ENCODE measurements at regions not wholly inside any gene's neighbourhood (a gene's known extent, or its start where the extent isn't known, plus 50 kb on each side); places are given as distances from the start of the nearest gene placed in this dataset.

GRCh38 chr1:230573658-230574057 is 68.6 kb upstream of the COG2 start (continued):
- TF ChIP-seq THAP9 (CRISPR knock-in tag; IDR thresholded peaks at IDR 0.05; ENCODE audit: borderline replicate concordance) (no peak), SPEN (CRISPR knock-in tag; IDR thresholded peaks at IDR 0.05; ENCODE audit: low read depth) (no peak), ZNF576 (CRISPR knock-in tag; IDR thresholded peaks at IDR 0.05) (no peak), PLRG1 (conservative IDR thresholded peaks at IDR 0.05) (no peak)

GRCh38 chr1:230572121-230573105 is 69.9 kb upstream of the COG2 start:
- intact Hi-C loops (cut with micrococcal nuclease; ENCODE audit: unreplicated experiment), result no loop called here
- peak overlapping the region; percentile 8 to 29 (median 19); a peak in 3 of 6 replicates for H3K4me3 ChIP-seq (replicated peaks in 1 of 3; ENCODE audit: insufficient read depth in 1 of 3, low read depth in 2 of 3, low read length in 3 of 3)
- H3K36me3 ChIP-seq (replicated peaks in 1 of 2; ENCODE audit: control insufficient read depth in 1 of 2, insufficient read depth in 2 of 2, low read length in 2 of 2), result no peaks in the 10 kb centered on the region
- no peak overlapping the region for H2AFZ ChIP-seq (ENCODE audit: low read length)
- in situ Hi-C loops (cut with HindIII; ENCODE audit: extremely low pct_ligation_motif_present, low pct_unique_long_range_greater_than_20kb), result no loop called here
- H3K79me2 ChIP-seq (ENCODE audit: insufficient read depth, low read length), result no peaks in the 10 kb centered on the region
- BruUV-seq (replicated peaks), result no TSS peak
- peak; percentile 39 for DNase-seq (ENCODE audit: low spot score)
- H3K9me3 ChIP-seq (ENCODE audit: low read length), result no peaks in the 10 kb centered on the region
- no peaks in the 10 kb centered on the region for H3K27me3 ChIP-seq (ENCODE audit: control insufficient read depth in 1 of 2, insufficient read depth in 2 of 2, low read length in 2 of 2)
- H4K20me1 ChIP-seq (ENCODE audit: insufficient read depth, low read length), result no peaks in the 10 kb centered on the region
- H3K27ac ChIP-seq (ENCODE audit: extremely low read length, insufficient read depth, low read length), result no peak overlapping the region
- WGBS (ENCODE audit: low lambda C conversion rate), result 2% methylated on average over 7 of the region's 7 CpGs
- ATAC-seq, result peak; percentile 76
- H3K4me2 ChIP-seq (ENCODE audit: low read depth, low read length), result peak overlapping the region; percentile 78
- CTCF ChIA-PET (ENCODE audit: low intra/inter-chr PET ratio, low total read pairs), result no interaction called here
- H3K4me1 ChIP-seq (ENCODE audit: insufficient read depth, low read length), result peaks cover 28% of the 10 kb centered on the region
- POLR2A ChIA-PET, result no interaction called here
- peak; percentile 77 for FAIRE-seq
- H3K9ac ChIP-seq (ENCODE audit: insufficient read depth, low read depth, low read length), result no peak overlapping the region
- peak; percentile 79; the same call in 1 of the 2 replicates for TF ChIP-seq TEF (CRISPR knock-in tag; IDR thresholded peaks at IDR 0.05)
- TF ChIP-seq CEBPG (CRISPR knock-in tag; IDR thresholded peaks at IDR 0.05), result peak; percentile 66
- TF ChIP-seq ZNF513 (CRISPR knock-in tag; conservative IDR thresholded peaks at IDR 0.05), result no peak
- peak in 1 of 2 experiments; percentile 21; a peak in 1 of 4 replicates for TF ChIP-seq EP300 (IDR thresholded peaks at IDR 0.05; ENCODE audit: low read depth in 2 of 2, low read length in 2 of 2)
- TF ChIP-seq EP300 (CRISPR knock-in tag; IDR thresholded peaks at IDR 0.05; ENCODE audit: borderline replicate concordance), result no peak
- TF ChIP-seq ZNF652 (CRISPR knock-in tag; IDR thresholded peaks at IDR 0.05; ENCODE audit: borderline replicate concordance, low read depth), result peak; percentile 96
- no peak for TF ChIP-seq ZNF629 (CRISPR knock-in tag; conservative IDR thresholded peaks at IDR 0.05)
- no peak for TF ChIP-seq HOXD1 (CRISPR knock-in tag; IDR thresholded peaks at IDR 0.05)
- TF ChIP-seq SAFB2 (CRISPR knock-in tag; IDR thresholded peaks at IDR 0.05; ENCODE audit: borderline replicate concordance, low read depth), result no peak
- peak; percentile 48; the same call in 1 of the 2 replicates for TF ChIP-seq BHLHE40 (IDR thresholded peaks at IDR 0.05; ENCODE audit: low read length)
- TF ChIP-seq SOX13 (IDR thresholded peaks at IDR 0.05), result no peak
- TF ChIP-seq SOX13 (CRISPR knock-in tag; conservative IDR thresholded peaks at IDR 0.05 in 1 of 2, IDR thresholded peaks at IDR 0.05 in 1 of 2), result peak in 1 of 2 experiments; percentile 19; a peak in 1 of 4 replicates

All from HepG2 (cell line).